GM18868 (cell line): ENCODE measurements at regions not wholly inside any gene's neighbourhood (a gene's known extent, or its start where the extent isn't known, plus 50 kb on each side); places are given as distances from the start of the nearest gene placed in this dataset.
"Not testable (repeated sequence)": the region's sequence is repeated elsewhere in the genome, so short reads cannot be mapped to it uniquely, and the experiment has no call there.

Source experiments
- ATAC-seq: cut with Tn5 transposase; IDR thresholded peaks from one replicate; pipeline ENCODE4 v1.9.1; 2021; ENCODE audit warnings: mild to moderate bottlenecking, moderate library complexity; ENCODE audit not compliant: unreplicated experiment

DNA sequence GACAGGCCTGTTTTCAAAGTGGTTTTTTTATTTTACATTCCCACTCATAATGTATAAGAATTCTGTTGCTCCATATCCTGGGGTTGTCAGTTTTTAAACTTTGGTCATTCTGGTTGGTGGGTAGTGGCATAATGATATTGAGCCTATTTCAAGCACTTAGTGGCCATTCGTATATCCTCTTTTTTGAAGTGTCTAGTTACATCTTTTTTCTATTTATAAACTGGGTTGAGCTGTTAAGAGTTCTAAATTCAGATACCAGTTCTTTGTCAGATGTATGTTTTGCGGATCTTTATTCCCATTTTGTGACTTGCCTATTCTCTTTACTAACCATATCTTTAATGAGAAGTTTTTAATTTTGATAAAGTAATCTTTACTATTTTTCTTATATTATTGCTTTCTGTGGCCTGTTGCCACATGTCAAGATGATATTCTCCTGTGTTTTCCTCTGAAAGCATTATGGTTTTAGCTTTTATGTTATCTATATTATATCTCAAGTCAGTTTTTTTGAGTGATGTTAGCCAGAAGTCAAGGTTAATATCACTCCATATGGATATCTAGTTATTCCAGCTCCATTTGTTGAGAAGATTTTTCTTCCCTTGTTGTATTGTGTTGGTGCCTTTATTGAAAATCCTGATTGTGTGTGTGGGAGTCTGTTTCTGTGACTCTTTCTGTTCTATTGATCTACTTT lies 110.9 kb downstream of the FHIP1A start:
- no peak for ATAC-seq

DNA sequence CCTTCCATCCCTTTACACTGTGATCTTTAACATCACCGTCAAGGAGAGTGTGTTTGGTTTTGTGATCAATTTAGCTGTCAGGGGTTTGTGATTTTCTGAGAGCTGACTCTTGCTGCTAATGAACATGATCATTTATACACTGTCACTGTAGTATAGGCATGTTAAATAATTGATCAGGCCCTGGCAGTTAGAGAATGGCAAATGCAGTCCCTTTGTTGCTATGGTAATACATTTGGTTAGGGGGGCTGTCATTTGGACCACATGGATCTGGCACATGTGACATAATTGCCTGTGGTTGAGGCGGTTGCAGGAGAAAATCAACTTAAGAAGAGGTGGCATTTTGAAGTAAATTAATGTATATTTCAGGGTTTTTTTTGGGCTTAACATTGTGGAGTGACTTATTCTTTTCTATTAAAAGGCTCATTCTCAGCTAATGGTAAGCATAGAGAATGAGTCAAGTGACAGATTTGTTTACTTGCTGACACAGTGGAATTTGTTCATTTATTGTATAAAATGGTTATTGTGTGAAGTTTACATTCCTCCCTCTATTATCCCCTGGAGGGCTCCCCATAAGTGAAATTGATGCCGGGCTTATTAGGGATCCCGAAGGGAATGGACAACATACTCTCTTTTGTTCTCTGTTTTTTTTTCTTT lies 114.0 kb downstream of the FHIP1A start:
- no peak for ATAC-seq

DNA sequence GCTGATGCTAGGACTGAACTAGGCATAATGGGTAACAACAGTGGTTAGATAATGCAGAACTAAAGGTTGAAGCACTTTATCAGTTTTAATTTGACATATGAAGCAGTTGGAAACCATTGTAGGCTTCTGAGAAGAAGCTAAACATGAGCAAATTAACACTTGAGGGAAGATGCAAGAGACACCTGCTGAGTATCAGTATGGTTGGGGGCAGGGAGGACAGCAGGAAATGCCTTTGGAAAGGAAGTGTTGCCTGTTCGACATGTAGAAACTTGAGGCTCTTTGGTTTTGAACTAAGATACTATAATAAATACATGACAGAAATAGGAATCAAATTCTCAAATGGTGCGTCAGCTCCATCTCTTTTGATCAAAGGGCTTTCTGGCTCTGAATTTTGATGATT lies 115.6 kb downstream of the FHIP1A start:
- no peak for ATAC-seq

DNA sequence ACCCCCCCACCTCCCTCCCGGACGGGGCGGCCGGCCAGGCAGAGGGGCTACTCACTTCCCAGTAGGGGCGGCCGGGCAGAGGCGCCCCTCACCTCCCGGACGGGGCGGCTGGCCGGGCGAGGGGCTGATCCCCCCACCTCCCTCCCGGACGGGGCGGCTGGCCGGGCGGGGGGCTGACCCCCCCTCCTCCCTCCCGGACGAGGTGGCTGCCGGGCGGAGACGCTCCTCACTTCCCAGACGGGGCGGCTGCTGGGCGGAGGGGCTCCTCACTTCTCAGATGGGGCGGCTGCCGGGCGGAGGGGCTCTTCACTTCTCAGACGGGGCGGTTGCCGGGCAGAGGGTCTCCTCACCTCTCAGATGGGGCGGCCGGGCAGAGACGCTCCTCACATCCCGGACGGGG lies 117.5 kb downstream of the FHIP1A start:
- ATAC-seq, result not testable (repeated sequence)

DNA sequence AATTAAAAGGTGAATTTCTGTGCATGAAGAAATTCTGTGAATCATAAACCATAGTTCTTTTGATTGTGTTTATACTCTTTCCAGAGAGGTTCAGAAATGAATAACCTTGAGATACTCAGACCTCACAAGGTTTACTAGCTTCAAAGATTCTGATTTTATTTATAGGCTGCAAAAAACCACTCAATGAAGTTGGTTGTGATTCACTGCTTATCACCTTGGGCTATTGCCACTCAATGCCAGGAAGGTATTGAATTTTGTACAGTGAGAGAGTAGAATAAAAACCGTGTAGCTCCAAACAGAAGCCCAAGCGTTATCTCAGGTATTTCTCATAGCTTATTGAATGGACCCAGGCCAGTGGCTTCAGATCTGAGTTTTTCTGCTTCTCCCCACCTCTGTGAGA lies 118.7 kb downstream of the FHIP1A start:
- no peak for ATAC-seq

DNA sequence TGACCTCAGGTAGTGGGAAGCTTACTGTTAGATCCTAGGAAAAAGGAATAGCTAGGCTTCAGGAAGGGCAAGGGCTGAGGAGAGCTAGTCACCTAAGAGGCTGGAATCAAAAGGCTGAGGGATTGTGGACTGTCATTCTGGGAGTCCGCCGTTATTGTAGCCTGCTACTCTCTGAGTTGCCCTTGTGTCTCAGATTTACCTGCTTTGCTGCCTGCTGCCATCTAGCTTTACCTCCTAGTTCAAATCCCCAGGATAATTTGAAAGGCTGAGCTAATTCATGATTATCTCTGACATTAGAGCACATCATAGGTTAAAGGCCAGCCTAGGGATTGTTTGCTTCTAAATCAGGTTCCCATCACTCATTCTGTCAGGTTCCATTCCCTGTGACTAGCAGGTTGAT lies 120.2 kb downstream of the FHIP1A start:
- ATAC-seq, result no peak

DNA sequence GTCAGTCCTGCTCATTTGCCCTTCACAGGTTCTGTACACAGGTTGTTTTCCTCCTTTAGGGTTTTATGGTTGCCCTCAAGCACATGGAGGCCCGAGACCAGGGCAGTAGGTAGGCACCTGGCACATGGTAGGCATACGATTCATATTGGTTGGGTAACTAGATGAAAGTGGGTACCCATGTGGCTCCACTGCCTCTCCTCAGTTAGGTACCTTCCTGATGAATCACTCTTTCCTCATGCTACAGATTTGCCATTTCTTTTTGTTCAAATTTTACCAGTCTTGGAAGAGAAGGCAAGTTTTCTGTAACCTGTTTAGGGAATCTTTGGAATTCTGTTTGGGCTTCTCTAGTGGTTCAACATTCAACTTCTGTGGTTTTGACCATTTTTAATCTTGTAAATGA lies 121.3 kb downstream of the FHIP1A start:
- no peak for ATAC-seq

DNA sequence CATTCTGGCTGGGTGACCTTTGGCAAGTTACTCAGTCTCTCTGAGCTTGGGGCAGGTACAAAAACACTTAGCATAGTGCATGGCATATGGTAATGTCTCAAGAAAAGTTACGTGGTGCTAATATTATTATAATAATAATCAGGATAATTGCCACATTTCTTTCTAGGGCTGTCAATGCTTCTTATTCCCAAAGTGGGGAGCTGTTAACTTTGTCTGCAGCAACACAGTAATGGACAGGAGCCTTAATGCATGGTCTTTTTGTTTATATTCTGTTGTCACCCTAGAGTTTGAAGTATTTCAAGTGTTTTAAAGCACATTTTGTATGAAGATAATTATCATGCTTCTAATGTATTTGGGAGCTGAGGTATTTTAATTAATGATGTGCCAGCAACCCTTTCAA lies 121.8 kb downstream of the FHIP1A start:
- no peak for ATAC-seq

DNA sequence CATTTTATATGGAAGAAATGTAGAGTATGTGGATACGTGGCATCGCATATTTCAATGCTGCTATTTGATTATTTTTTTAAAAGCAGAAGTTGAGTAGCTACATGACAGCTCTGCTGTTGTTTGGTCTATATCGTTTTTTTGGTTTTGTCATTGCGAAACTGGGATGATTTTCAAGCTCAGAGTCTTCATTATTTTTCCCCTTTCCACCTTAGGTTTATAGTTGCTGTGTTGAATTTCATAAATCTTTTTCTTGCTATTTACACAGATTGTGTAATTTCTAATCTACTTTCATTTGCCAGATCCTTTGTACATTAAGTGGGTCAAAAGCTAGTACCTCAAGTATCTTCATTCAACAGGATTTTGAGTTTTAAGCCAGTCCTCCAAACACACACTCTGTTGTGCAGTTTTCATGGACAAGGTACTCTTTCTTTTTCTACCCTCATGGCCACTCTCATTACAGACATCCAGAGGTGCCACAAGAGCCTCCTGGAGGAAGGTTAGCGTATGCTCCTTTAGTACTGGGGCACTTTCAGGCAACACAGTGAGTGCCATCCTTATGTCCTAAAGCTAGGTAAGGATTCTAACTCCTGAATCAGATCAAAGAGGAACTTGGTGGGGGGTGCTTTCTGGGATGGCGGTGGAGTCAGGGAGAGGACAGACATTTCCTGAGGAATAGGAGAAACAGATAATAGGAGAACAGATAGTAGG lies 123.2 kb downstream of the FHIP1A start:
- no peak for ATAC-seq

DNA sequence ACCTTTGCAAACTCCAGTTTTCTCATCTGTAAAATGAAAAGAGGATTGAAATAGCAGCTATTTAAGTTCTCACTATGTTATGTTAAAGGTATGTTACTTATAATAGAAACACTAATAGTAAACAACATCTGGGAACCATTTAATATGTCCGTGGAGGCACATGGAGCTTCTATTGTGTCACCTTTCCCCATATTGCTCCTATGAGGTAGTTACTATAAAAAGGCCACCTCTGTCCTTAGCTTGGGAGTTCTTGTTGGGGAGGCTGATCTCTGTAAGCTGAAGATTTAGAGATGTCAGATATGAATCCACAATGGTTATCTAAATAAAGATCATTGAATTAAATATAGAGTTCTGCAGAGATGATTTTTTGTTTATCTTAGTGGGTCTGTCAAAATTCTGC lies 125.2 kb downstream of the FHIP1A start:
- ATAC-seq, result no peak

DNA sequence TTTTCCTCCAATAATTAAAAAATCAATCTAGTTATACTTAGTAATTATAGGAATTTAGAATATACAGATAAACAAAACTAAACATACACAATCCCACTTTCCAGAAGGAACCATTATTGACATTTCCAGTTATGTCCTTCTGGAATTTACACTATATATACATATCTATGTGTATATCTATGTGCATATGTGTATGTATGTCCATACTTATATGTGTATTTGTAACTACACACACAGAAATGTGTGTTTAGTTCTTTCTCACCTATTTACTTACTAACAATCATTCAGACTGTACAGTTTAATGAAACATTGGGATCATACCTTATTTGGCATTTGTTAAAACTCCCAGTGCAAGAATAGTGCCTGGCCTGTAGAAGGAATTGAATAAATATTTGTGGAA lies 126.4 kb downstream of the FHIP1A start:
- ATAC-seq, result no peak

DNA sequence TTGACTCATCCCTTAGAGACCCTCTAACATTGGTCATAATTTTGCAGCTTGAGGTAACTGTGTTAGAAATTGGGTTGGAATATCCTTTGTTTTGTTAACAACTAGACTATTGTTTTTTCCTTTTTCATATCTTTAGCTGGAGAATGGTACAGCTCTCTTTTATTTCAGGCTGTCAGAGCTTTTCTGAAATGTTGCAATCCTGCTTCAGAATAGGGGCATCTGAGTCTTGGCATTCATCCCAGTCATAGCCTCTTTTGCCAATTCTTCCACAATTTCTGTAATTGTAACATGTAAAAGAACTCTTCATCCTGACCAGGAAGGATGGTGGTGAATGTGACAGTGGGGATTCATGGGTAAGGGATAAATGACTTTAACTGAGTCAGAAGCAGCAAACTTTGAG lies 128.7 kb downstream of the FHIP1A start:
- no peak for ATAC-seq

DNA sequence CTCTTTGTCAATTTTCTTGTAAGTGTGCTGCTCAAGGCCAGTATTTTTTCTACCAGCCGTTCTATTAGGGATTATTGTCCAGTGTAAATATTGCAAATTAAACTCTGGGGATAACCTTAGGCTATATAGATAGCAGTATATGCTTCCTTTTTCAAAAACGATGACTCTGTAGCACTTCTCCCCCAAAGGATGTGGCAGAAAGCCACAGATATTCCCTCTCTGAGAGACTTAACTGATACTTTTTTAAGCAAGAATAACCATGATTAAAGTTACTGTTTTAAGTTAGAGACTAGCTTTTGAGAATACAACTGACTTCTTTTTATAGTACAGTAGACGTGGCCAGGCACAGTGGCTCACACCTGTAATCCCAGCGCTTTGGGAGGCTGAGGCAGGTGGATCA lies 130.0 kb downstream of the FHIP1A start:
- ATAC-seq, result no peak

DNA sequence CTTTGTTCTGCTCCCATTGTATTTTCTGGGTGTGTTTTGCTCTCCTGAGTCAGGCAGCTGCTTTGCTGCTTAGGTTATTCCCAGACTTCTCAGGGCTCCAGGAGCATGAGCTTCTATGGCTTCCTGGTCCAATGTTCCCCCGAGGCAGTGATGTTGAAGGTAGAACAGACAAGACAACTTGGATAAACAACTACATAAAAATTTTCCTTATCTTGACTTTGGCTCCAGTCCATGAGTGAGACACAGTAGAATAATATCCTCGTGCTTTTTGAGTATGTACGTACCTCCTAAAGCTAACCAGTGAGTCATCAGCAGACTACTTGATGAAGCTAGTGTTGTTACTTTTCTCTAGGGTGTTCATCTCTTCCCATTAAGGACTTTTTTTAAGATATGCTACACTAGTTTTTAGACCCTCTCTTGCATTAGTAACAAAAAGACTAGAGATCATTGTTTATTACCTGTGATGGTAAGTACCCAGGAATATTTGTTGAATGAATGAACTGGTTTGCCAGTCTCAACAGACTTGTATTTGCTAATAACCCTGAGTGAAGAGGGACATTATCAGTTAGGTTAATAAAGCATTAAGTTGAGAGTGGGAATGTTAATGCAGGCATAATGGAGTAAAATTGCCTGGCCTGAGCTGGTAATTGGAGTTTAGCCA lies 131.9 kb downstream of the FHIP1A start:
- no peak for ATAC-seq

DNA sequence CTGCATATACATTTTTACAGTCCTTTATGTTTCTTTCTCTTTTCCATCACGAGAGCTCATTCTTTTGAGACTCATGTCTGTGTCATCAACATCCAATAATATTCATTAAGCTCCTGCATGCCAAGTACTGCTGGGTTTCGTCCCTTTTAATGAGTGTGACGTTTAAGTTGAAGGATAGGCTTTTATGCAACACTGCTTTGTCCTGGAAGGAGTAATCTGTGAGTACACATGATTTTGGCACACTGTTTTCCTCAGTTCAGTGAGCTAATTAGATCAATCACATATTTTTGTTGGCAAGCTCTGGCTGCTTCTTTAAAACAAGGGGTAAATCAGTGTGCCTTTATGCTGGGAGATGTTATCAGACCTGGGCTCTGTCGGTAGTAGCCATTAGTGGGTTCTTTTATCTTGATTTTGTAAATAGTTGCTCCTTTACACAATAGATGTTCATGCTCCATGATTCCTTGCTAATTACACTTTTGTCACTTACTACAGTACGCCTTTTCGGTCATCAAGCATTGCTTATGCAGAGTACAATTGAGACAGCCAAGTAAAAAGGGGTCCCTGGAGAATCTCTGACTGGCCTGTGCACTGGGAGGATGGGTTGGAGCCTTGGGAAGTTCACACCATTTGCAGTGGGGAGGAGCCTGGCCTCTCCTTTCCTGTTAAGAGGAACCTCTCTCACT lies 132.6 kb downstream of the FHIP1A start:
- ATAC-seq, result no peak

DNA sequence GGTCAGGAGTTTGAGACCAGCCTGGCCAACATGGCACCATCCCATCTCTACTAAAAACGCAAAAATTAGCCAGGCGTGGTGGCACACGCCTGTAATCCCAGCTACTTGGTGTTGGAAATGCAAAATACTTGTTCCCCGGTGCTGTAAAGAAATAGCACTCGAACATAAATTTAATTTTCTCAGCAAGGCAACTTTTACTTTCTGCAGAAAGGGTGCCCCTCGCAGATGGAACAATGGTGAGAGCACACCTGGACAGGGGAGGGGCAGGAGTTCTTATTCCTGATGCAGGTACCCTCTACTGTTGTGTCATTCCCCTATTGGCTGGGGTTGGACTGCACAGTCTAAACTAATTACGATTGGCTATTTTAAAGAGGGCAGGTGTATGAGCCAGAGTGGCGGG lies 139.7 kb downstream of the FHIP1A start:
- ATAC-seq, result no peak

DNA sequence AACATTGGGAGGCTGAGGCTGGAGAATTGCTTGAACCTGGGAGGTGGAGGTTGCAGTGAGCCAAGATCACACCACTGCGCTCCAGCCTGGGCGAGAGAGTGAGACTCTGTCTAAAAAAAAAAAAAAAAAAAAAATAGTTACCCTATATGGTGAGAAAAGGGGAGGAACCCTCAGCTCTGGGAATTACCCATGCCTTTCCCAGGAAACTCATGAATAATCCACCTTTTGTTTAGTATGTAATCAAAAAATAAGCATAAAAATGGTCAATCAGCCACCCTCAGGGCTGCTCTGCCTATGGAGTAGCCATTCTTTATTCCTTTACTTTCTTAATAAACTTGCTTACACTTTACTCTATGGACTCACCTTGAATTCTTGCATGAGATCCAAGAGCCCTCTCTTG lies 140.4 kb downstream of the FHIP1A start:
- ATAC-seq, result not testable (repeated sequence)

DNA sequence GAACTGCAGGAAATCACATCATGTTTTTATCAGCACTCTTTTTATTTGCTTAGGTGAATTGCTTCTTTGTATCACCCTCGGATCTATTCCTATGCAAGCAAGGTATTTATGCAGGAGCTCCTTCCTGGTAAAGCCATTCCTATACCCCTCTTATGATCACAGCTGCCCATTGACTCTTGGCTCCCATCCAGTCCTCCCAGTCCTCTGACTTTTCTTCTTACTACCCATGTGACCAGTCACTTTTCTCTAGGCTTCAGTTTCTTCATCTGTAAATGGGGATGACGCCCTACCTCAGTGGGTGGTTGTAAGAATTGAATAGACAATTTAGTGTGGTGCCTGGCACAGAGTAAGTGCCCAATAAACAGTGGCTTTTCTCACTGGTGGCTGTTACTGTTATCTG lies 144.9 kb downstream of the FHIP1A start:
- ATAC-seq, result no peak

DNA sequence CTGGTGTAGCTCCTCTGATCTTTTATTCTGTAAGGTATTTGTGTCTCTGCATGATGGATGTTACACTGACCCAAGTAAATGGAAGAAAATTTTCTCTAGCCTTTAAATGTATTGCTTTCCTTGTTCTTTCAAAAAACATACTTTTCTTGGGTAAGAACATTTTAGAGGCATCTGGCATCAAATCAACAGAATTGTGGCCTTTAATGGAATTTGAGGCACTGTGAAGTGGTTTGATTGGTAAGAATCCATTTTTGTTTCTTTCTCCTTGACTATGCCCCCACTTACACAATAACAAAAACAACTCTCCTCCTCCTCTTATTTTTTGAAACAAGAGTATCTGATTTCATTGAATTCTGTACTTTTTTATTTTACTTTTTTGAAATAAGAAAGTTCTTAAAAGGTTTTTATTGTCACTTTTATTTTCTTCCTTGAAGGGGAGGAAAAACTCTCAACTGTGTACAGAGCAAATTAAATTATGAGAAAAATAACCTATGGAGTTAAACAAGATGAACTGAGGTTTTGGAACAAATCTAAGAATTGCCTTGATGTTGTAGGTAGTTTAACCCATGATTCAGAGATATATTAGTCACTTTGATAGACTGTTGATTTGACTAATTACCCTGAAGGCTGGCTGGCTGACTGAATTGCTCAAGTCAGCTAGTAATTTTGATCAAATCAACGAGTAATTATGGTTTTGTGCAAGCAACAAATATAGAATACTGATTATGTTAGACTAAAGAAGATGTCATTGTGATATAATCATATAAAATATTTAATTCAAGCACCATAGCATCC lies 146.4 kb downstream of the FHIP1A start:
- no peak for ATAC-seq

DNA sequence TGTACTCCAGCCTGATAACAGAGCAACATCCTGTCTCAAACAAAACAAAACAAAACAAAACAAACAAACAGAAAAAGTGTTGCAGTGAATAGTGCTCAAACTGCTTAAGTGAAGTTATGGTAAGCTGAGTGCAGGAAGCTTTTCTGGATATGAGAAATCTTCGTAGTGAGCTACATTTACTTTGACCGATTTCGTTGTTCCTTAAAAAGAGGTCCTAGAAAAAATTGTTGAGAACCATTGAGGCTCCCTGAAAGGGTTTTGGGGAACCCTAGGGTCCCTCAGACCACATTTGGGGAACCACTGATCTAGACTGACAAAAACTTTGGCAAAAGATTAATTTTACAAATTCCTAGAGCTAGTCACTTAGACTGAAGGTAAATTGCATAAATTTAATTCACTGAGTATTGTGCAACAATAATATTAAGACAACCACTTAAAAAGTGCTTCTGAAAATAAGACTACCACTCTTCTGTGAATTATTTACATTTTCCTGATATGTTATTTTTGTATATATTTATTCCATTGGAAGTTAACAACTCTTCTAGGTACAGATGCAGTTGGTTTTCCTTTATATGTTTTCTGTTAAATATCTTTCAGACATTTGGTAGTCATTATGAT lies 149.6 kb downstream of the FHIP1A start:
- no peak for ATAC-seq
